NT2/D1 (cell line): ENCODE measurements at regions not wholly inside any gene's neighbourhood (a gene's known extent, or its start where the extent isn't known, plus 50 kb on each side); places are given as distances from the start of the nearest gene placed in this dataset.

Experiments
- SUZ12 ChIP-seq: IDR thresholded peaks from 2 replicates; pipeline ENCODE4 v1.6.1; 2011; ENCODE audit not compliant: insufficient read length, insufficient read depth; ENCODE audit errors: extremely low read depth
- YY1 ChIP-seq: IDR thresholded peaks from 2 replicates; pipeline ENCODE4 v1.6.1; 2011; ENCODE audit not compliant: insufficient read length, insufficient read depth
- ZNF274 ChIP-seq: IDR thresholded peaks from 2 replicates; pipeline ENCODE4 v1.6.1; 2011; ENCODE audit warnings: mild to moderate bottlenecking, low read depth, low read length

GRCh38 chr6:113551168-113551567 lies 306.0 kb upstream of the MARCKS start:
- TF ChIP-seq YY1: no peak
- no peak for TF ChIP-seq SUZ12
- no peak for TF ChIP-seq ZNF274
